ENCODE measurements at regions not wholly inside any gene's neighbourhood (a gene's known extent, or its start where the extent isn't known, plus 50 kb on each side); places are given as distances from the start of the nearest gene placed in this dataset.

DNA sequence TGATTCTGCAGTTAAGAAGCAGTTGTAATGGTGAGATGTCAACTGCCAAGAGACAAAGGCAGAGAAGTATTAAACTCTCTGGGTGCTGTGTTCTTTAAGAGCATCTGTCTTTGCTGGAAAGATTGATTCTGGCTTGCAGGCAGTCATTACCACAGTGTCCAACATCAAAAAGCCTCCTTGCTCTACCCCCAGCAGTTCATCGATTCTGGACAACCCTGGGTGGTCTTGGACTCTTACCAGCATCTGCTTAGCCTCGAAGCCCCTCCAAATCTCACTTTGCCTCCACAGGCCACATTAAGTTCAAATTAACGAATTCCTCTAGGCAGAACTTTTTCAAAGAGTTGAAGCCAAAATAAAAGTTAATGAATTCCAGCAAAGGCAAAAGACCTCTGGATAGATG lies 1061.4 kb downstream of the TSN start:
- no peak for DNase-seq (ENCODE audit: low read depth)
- H3K4me3 ChIP-seq (ENCODE audit: control insufficient read depth, low read depth, low read length), result no peak overlapping the region
- TF ChIP-seq, protein P1, sequence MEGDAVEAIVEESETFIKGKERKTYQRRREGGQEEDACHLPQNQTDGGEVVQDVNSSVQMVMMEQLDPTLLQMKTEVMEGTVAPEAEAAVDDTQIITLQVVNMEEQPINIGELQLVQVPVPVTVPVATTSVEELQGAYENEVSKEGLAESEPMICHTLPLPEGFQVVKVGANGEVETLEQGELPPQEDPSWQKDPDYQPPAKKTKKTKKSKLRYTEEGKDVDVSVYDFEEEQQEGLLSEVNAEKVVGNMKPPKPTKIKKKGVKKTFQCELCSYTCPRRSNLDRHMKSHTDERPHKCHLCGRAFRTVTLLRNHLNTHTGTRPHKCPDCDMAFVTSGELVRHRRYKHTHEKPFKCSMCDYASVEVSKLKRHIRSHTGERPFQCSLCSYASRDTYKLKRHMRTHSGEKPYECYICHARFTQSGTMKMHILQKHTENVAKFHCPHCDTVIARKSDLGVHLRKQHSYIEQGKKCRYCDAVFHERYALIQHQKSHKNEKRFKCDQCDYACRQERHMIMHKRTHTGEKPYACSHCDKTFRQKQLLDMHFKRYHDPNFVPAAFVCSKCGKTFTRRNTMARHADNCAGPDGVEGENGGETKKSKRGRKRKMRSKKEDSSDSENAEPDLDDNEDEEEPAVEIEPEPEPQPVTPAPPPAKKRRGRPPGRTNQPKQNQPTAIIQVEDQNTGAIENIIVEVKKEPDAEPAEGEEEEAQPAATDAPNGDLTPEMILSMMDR (conservative IDR thresholded peaks at IDR 0.05; ENCODE audit: control insufficient read depth, insufficient read depth, low read depth, low read length), result no peak

DNA sequence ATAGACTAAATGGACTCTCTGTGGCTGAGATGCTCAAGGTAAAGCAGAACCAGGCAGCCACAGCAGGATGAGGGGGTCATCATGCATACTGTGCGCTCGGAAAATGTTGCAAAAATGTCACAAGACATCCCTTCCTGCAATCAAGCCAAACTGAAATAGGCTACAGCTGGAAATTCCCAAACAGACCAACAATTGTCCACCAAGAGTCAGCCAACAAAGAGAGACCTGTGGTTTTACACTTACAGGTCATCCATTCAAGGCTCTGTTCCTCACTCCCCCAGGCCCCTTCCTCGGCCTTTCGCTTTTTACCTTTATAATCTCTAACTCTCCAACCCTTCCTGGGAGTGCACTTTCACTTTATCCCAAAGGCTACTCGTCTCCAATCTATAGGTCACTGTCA lies 1066.9 kb downstream of the TSN start:
- no peak overlapping the region for H3K4me3 ChIP-seq (ENCODE audit: control insufficient read depth, low read depth, low read length)
- DNase-seq (ENCODE audit: low read depth), result no peak
- TF ChIP-seq, protein P1 (conservative IDR thresholded peaks at IDR 0.05; ENCODE audit: control insufficient read depth, insufficient read depth, low read depth, low read length), result no peak

DNA sequence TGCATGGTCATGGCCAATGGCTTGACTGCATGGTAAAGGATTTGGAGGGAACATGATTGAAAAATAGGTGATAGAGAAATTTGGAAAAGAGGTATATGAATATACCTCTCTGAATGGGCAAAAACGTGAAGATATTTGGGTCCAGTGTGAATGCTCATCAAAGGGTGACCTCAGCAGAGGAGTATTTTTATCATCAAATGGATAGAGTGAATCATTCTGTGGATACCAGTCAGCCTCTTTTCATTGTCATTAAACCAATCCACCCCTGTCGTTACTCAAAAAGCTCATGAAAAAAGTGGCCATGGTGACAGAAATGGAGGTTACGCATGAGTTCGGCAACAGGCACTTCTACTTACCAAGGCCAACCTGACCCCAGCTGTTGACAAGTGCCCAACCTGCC lies 1074.7 kb downstream of the TSN start:
- TF ChIP-seq, protein P1 (conservative IDR thresholded peaks at IDR 0.05; ENCODE audit: control insufficient read depth, insufficient read depth, low read depth, low read length), result no peak
- no peak for DNase-seq (ENCODE audit: low read depth)
- no peak overlapping the region for H3K4me3 ChIP-seq (ENCODE audit: control insufficient read depth, low read depth, low read length)

DNA sequence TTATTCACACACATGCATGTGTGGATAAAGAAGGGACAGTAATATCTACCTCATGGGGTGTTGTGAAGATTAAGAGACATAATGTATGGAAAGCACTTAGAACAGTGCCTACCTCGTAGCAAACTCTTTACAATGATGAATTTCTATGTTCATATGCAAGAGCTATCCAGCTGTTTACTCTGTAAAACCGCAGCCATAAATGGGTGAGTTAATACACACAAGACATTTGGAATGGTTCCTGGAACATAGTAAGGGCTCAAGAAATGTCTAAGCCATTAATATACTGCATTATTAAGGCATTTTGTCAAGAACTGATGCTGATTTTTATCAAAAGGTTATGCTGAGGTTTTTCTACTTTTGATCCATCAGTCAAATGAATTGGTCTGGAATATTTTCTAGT lies 1076.2 kb downstream of the TSN start:
- TF ChIP-seq, protein P1 (conservative IDR thresholded peaks at IDR 0.05; ENCODE audit: control insufficient read depth, insufficient read depth, low read depth, low read length), result no peak
- no peak for DNase-seq (ENCODE audit: low read depth)
- H3K4me3 ChIP-seq (ENCODE audit: control insufficient read depth, low read depth, low read length), result no peak overlapping the region

DNA sequence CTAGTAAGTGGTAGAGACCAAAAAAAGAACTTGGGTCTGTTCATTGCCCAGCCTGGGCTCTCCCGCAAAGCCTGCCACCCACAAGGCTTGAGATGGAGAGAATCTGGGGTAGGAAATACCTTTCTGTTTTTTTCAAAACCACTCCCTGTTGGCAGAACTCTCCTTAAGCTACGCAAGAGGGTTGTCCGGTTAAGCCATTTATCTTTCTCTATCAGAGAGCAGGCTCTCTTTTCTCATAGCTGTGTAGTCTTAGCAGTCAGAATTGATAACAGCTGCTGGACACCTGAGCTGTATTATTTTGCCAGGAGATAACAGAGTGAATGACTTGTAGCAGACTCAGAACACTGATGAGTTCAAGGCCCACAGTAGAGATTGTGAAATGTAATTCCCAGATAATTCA lies 1088.1 kb downstream of the TSN start:
- TF ChIP-seq, protein P1 (conservative IDR thresholded peaks at IDR 0.05; ENCODE audit: control insufficient read depth, insufficient read depth, low read depth, low read length), result no peak
- no peak overlapping the region for H3K4me3 ChIP-seq (ENCODE audit: control insufficient read depth, low read depth, low read length)
- DNase-seq (ENCODE audit: low read depth), result no peak

DNA sequence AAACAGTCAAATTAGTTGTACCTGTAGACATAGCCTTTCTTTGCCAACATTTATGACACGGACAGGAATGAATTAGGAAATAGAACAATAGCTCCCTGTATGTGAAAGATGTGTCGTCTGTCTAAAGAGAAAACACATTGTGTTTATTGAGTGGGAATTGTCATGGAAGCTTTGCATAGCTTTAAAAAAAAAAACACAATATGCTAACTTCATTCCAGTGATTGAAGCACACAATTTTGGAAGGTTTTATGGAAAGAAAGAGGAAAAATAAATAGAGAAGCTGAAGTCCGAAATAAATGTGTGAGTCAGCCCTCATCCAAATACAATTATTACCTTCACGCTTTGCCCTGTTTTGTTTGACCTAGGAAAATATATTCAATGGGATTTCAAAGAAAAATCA lies 1095.7 kb downstream of the TSN start:
- no peak for DNase-seq (ENCODE audit: low read depth)
- H3K4me3 ChIP-seq (ENCODE audit: control insufficient read depth, low read depth, low read length), result no peak overlapping the region
- TF ChIP-seq, protein P1 (conservative IDR thresholded peaks at IDR 0.05; ENCODE audit: control insufficient read depth, insufficient read depth, low read depth, low read length), result no peak

DNA sequence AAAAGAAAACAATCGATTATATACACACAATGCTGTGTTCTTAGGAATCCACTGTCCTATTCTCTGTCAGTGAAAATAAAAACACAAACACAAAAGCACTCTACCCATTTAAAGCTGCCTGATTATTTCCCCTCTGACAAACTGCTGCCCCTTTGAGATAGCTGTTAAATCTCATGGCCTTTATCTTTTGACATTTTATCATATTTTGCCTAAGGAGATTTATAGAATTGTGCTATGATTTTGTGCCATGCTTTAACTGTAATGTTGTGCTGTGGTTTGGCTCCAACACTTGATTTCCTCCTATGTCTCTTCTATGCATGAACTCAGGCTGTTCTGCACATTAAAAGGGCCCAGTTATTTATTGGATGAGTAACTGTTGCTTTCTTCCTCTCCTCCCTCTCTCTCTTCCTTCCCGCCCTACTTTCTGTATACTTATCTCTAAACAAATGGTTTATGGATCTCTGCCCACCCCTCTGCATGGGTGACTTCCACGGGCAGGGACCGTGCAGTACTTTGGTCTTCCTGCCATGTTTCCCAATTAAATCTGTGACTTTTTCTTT lies 1096.6 kb downstream of the TSN start:
- H3K4me3 ChIP-seq (ENCODE audit: control insufficient read depth, low read depth, low read length), result no peak overlapping the region
- TF ChIP-seq, protein P1 (conservative IDR thresholded peaks at IDR 0.05; ENCODE audit: control insufficient read depth, insufficient read depth, low read depth, low read length), result no peak
- no peak for DNase-seq (ENCODE audit: low read depth)

All from fibroblast of mammary gland (primary cell).